NCI-H524 (cell line): ENCODE measurements at regions not wholly inside any gene's neighbourhood (a gene's known extent, or its start where the extent isn't known, plus 50 kb on each side); places are given as distances from the start of the nearest gene placed in this dataset.

Experiments
- DNase-seq, 2 experiments: peaks; one replicate each; lab custom pipeline; 2025; lab: John Stamatoyannopoulos, UW

GRCh38 chr19:31160336-31160926, 188.8 kb downstream of the TSHZ3 start:
- DNase-seq = no peak

GRCh38 chr19:31154021-31154420, 195.2 kb downstream of the TSHZ3 start:
- DNase-seq = no peak

DNA sequence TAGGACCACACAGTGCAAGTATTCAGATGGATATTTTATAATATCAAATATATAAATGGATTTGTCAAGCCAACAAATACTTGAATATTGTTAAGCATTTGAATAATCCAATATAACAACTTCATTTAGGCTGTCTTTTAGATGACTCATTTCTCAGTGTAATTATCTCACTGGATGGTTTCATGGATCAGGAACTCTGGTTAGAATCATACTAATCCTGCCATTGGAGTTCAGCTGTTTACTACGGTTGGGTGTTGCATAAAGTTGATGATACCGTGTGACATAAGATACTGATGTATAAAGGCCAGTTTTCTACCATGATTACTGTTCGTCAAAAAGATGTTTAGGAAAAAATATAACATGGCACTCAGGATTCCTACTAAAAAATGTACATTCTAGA, 196.3 kb downstream of the TSHZ3 start:
- DNase-seq = no peak

DNA sequence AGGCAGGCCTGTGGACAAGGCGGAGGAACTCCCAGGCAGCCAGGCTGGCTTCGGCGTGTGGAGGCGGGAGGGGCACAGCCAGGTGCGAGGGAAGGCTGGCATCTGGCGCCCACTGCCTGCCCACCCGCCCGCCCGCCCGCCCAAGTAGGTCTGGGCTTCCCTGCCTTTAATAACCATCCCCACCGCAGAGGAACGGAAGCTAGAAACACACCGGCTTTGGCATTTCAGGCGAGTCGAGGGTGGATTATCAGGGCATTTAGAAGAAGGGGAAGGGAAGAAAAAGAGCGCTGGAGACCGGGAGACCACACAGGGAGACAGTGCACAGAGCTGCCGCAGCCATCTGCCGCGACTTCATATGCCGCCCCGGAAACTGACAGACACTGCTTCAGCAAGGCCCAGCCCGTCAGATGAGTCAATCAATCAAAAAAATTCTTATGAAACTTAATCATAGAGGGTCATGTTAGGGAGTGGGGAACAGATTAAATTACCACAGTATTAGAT, 199.7 kb downstream of the TSHZ3 start:
- no peak for DNase-seq

DNA sequence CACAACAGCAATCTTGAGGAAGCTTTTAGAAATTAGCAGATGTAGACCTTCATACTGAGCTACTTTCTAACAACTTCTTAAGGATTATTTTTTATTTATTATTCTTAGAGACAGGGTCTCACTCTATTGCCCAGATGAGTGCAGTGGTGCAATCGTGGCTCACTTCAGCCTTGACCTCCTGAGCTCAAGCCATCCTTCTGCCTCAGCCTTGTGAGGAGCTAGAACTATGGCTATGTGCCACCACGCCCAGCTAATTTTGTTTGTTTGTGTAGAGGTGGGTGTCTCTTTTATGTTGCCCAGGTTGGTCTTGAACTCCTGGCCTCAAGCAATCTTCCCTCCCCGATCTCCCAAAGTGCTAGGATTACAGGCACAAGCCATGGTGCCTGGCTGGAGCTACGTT, 200.6 kb downstream of the TSHZ3 start:
- DNase-seq = no peak

DNA sequence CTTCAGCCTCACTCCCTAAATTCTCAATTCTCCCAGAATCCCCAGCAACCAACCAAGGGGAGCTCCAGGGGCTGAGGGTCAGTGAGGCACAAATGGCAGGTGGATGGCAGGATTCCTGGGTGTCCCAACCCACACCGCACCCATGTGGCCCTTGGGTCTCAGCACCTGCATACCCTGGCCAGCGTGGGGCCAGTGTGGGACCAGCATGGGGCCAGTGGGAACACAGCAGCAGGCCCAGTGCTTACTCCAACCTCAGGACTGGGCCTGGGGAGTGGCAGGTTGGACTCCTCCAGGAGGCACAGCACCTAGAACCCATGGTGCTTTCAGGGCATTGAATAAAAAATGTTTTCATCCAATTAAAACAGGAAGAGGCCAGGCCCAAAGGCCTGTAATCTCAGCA, 202.0 kb downstream of the TSHZ3 start:
- DNase-seq = no peak

- DNase-seq = no peak
Measured at GRCh38 chr19:31146546-31147183, 202.6 kb downstream of the TSHZ3 start.

DNA sequence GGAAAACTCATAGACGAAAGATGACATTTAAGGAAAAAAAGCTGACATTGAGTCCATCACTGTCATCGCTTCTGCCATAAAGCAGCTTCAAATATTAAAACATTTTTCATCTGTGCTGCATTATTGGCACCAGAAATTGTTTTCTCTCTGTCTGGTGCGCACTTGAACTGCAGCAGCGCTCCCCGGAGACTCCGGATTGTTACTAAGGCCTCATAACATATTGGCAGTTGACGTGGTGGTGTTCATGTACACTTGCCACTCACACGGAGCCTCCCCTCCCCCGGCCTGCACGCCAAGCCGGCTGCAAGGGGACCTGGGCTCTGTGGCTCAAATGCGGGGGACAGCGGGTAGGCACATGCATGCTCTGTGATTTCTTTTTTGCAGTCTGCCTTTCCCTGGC, 203.2 kb downstream of the TSHZ3 start:
- no peak for DNase-seq

DNA sequence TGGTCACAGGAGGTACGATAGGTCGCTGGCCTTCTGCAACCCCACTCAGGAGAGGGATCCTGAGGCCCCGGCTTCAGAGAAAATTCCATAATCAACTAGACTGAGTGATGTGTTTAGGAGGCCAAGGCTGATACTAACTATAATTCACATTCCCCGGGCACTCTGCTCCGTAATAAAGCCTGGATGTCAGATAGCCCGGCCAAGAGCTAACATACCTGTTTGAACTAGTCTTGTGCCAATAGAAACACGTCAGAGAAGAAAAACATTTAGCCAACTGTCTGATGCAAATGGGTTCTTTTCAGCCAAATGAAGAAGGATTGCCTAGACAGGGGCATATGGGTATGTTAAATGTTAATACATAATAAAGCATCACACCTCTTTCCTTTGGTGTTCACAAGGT, 204.2 kb downstream of the TSHZ3 start:
- no peak for DNase-seq

DNA sequence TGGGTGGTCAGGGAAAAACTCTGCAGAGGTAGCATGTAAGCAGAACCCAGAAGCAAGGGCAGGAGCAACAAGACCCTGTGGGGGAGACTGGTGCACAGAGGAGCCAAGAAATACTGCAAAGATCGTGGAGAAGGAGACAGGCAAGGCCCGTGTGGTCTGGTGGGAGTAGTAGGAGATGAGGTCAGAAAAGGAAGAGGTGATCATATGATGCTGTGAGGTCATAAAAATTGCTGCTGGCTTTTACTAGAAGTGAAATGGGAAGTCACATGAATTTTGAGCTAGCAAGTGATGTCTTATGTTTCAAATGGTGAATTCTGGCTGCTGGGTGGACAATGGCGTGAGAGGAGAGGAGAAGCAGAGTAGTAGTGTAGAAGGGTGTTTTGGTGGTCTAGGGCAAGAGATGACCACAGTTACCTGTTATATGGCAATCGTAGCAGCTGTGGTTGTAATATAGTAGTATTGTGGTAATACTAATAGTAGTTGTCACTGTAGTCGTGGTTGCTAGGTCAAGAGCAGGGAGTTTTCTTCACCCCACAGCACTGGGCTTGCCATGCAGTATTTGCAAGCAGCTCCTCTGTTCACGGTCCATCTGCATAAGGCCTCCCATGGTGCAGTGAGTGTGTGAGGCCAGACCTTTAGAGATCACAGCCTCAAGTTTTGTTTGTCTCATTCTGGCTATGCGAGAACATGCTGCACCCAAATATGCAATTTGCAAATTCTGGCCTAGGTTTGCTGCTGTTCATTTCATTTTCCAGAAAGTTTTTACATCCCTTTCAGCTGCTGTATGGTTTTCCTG, 205.0 kb downstream of the TSHZ3 start:
- no peak for DNase-seq

DNA sequence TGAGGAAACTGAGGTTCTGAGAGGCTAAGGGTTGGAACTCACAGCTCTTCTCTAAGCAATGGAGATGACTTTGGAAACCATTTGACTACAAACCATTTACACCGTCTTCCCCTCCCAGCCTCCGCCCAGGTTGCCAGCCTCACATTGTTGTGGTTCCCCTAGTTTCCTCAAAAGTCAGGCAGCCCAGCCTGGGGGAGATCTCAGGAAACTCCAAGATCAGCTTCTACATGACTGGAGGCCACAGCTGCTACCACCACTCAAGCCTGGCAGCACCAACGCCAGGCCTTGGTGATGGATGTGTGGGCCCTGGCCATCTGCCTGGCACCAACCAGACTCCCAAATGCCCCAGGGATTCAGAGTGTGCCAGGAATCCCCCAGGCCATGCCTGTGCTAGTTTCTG, 207.9 kb downstream of the TSHZ3 start:
- no peak for DNase-seq

GRCh38 chr19:31140717-31141116, 208.5 kb downstream of the TSHZ3 start:
- no peak for DNase-seq

GRCh38 chr19:31139871-31140505, 209.2 kb downstream of the TSHZ3 start:
- DNase-seq = no peak

- no peak for DNase-seq
Measured at GRCh38 chr19:31138077-31138476, 211.2 kb downstream of the TSHZ3 start.

- no peak for DNase-seq
Measured at GRCh38 chr19:31135841-31136240, 213.4 kb downstream of the TSHZ3 start.

- no peak for DNase-seq
Measured at GRCh38 chr19:31132753-31133110, 216.5 kb downstream of the TSHZ3 start.

DNA sequence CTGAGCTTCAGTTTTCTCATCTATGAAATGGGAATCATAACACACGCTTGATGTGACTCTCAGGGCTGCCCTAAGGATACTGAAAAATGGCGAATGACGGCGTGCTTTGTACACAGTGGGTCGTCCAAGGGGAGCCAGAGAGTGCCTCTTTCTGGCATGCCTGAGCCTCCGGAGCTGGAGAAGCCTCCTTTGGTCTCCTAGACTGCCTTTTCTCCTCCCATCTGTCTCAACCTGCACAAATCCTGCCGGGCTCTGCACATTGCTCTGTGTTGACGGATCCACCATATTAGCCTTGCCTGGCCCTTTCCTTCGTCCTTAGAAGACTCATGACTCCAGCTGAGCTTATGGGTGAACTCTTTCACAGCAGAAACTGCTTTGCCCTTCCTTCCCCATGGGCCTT, 220.9 kb downstream of the TSHZ3 start:
- no peak for DNase-seq

DNA sequence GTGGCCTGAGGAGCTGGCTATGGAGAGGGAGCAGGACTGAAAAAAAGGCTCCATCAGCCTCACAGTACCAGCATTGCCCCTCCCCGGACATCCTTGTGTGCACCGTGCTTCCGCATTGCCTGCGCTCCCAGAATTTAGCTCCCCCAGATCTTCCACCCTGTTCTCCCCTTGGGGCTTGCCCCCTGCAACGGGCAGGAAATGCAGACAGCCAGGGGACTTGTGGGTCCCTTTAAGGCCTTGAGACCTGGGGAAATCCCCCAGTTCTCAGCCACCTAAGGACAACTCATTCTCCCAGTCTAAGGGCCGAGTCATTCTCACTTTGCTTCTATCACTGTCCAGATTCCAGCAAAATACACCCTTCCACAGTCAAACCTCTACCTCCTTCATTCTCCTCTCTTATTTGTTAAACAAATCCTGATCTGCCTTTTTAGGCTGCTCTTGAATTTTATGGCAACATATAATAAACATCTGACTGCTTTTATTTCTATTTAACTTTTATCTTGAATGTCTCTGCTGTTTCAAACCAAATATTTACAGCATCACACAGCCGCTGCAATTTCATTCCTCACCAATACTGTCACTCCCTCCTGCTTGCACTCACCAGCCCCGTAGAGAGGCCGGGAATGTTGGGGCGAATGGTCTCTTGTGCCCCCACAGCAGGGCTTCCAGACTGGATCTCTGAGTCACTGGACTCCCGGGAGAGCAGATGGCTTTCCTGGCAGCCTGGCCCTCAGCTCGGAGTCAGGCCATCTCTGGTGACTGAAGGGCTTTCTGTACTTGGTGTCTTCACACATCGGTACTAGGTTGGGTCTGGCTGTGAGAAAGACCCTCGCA, 221.9 kb downstream of the TSHZ3 start:
- no peak for DNase-seq

GRCh38 chr19:31126236-31126635, 223.0 kb downstream of the TSHZ3 start:
- DNase-seq = no peak

GRCh38 chr19:31125071-31125470, 224.2 kb downstream of the TSHZ3 start:
- DNase-seq = no peak

GRCh38 chr19:31121501-31121900, 227.7 kb downstream of the TSHZ3 start:
- DNase-seq = no peak

DNA sequence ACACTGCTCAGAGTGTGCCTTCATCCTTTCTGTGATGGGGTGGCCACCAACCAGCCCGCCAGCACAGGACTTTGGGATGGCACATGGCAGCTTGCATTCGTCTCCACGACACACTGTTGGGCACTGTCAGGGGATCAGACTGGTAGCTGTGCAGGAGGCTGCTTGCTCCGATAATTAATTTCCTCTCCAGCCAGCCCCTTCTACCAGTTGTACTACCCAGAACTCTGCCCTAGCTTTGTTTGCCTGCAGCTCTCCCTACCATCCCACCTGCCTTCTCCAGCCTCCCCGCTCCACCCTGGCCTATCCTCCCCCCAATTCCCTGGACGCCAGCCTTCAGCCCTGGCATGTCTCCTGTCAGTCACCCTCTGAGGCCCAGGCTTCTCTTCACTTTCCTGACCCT, 228.3 kb downstream of the TSHZ3 start:
- no peak for DNase-seq
